ENCODE measurements at regions not wholly inside any gene's neighbourhood (a gene's known extent, or its start where the extent isn't known, plus 50 kb on each side); places are given as distances from the start of the nearest gene placed in this dataset.

GRCh38 chr2:15720561-15721307, 129.1 kb downstream of the DDX1 start:
- DNase-seq: no peak

GRCh38 chr2:15721411-15722067, 129.9 kb downstream of the DDX1 start:
- no peak for DNase-seq

GRCh38 chr2:15722980-15723379, 131.3 kb downstream of the DDX1 start:
- no peak for DNase-seq

- DNase-seq: no peak
Measured at GRCh38 chr2:15724235-15724634, 132.6 kb downstream of the DDX1 start.

- no peak for DNase-seq
Measured at GRCh38 chr2:15725101-15725781, 133.6 kb downstream of the DDX1 start.

GRCh38 chr2:15725782-15726112, 134.1 kb downstream of the DDX1 start:
- DNase-seq: no peak

GRCh38 chr2:15726321-15727057, 134.8 kb downstream of the DDX1 start:
- DNase-seq: no peak

GRCh38 chr2:15727396-15728244, 136.0 kb downstream of the DDX1 start:
- DNase-seq: no peak

GRCh38 chr2:15728245-15728938, 136.7 kb downstream of the DDX1 start:
- no peak for DNase-seq

GRCh38 chr2:15729001-15729400, 137.3 kb downstream of the DDX1 start:
- no peak for DNase-seq

GRCh38 chr2:15729709-15730544, 138.3 kb downstream of the DDX1 start:
- peak; percentile 40 for DNase-seq

- no peak for DNase-seq
Measured at GRCh38 chr2:15730545-15731212, 139.0 kb downstream of the DDX1 start.

- no peak for DNase-seq
Measured at GRCh38 chr2:15731213-15731888, 139.7 kb downstream of the DDX1 start.

GRCh38 chr2:15731889-15732271, 140.2 kb downstream of the DDX1 start:
- no peak for DNase-seq

GRCh38 chr2:15732341-15733077, 140.8 kb downstream of the DDX1 start:
- no peak for DNase-seq

- DNase-seq: peak; percentile 55
Measured at GRCh38 chr2:15733867-15734673, 142.4 kb downstream of the DDX1 start.

GRCh38 chr2:15734674-15735483, 143.2 kb downstream of the DDX1 start:
- peak; percentile 53 for DNase-seq
